ENCODE measurements at regions not wholly inside any gene's neighbourhood (a gene's known extent, or its start where the extent isn't known, plus 50 kb on each side); places are given as distances from the start of the nearest gene placed in this dataset.
A peak's percentile ranks its signal among the peaks of the same experiment; 100 is the strongest.
"Not testable (repeated sequence)": the region's sequence is repeated elsewhere in the genome, so short reads cannot be mapped to it uniquely, and the experiment has no call there.

DNA sequence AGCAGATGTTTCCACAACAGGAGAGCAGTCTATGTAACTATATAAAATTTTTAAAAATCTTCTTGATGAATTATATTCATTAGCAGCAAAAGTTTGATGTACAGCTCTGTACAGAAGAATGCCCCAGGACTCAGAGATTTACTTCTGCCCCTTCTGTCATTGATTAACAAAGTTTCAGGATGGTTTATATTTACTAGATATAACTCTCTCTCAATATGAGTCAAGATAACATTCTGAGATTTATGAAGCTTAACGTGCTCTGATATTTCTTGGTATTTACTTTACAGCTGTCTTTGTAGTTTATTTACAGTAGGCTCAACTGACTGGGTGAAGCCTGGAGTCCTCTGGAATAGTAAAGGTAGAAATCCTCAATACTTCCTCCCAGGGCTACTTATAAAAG lies 93.6 kb upstream of the HNMT start:
- DNase-seq (ENCODE audit: extremely low read depth in 1 of 11, low read depth in 9 of 11, low spot score in 4 of 11), result no peak

DNA sequence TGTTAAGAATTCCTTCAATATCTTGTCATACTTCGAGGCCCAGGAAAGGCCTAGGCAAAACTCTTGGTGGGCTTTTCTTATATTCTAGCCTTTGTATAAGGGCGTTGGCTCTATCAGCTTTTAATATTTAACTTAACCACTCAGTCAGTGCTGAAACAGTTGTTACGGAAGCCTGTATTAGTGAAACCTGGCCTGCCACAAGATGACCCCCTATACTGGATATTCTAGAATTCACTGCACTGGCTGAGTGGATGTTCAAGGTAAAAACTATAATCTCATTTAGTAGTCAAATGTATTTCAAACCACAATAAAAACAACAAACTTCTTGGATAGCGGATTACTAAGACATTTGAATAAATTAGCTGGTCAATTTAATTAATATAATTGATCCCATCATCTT lies 91.7 kb upstream of the HNMT start:
- DNase-seq (ENCODE audit: extremely low read depth in 1 of 11, low read depth in 9 of 11, low spot score in 4 of 11), result no peak

DNA sequence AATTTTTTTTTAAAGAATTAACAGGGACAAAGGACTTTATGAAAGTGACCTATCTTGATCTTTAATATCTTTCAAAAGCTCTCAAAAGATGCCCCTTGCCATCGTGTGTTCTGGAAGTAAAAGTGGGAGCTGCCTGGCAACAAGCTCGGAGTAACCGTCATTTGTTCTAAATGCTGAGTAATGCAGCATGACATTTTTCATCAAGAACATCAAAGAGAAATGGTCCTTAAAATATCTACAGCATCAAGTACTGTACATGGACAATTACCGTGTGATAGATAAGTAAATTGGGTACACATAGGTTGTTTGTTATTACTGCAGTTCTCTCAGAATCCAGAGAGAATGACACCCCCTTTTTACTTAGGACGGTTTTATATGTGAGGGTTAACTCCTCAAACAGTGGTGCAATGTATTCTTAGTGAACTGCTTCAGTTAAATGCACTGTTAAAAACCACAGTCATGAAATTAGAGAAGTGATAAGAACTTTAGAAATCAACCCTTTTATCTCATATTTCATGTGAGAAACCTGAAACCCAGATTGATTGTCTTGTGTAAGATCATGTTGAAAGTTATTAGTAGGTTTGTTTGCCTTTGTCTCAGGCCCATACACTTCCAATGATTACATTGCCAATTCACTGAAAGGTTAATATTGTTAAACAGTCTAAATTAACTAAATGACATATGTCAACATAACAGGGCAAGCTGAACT lies 90.6 kb upstream of the HNMT start:
- DNase-seq (ENCODE audit: extremely low read depth in 1 of 11, low read depth in 9 of 11, low spot score in 4 of 11), result no peak

DNA sequence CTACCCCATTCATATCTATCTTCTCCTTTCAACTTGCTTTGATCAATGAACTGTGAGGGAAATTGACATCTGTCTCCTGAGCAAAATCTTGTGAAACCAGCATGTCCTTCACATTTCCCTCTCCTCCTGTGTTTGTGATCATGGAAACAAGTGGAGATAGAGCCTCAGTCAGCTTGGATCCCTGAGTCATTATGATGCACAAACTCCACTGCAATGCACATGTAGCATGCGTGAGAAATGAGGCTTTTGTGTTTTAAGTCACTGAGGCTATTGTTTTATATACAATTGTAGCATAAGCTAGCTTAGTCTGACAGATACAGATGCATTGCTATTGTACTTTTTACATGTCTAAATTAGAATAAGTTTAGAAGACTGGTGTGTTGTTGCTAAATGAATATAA lies 85.2 kb upstream of the HNMT start:
- no peak for DNase-seq (ENCODE audit: extremely low read depth in 1 of 11, low read depth in 9 of 11, low spot score in 4 of 11)

DNA sequence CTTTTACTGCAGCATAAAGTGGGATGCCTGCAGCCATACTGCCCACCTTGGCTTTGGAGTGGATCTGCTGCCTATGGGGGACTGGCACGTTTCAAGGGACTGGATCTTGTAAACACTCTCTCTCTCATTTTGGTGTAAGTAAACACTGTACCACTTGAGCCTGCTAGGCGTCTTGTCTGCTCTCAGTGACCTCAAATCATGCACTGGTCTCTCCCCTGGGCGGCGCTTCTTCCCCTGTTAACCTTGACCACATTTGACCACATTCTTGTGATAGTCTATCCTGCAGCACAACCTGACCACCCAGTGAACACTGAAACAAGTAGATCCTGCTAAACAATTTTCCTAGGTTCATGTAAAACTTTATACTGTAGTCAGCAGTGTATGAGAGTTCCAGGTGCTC lies 82.6 kb upstream of the HNMT start:
- no peak for DNase-seq (ENCODE audit: extremely low read depth in 1 of 11, low read depth in 9 of 11, low spot score in 4 of 11)

DNA sequence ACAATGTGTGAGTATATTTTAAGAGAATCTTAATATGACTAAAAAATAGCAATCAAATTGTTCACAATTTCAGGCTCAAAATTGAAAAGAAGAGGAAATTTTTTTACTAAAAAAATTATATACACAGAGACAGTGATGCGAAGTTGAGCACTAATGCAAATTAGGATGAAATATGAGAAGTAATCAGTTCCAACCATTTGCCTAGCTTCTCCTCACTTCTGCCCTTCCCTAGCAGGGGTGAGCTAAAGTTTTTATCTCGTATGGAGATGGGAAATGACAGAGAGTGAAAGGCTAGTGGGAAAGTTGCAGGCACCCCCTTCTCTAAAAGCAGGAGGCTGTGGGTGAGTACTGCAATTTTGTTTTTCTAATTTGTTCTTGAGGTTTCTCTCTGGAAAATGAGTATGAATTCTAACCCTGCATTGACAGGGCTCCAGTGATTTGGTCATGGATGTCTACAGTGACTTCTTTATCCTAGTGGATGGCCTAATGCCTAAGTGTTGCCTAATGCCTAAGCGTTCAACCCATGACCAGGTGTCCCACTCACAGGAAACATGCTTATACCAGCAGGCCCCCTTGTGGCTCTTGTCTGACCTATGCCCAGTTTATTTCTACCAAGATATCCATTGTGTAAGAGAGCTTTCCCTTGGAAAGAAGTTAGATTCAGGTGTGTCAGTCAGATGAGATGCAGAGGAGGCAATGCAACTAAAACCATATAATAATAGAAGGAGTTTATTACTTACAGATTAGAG lies 78.0 kb upstream of the HNMT start:
- no peak for DNase-seq (ENCODE audit: extremely low read depth in 1 of 11, low read depth in 9 of 11, low spot score in 4 of 11)

DNA sequence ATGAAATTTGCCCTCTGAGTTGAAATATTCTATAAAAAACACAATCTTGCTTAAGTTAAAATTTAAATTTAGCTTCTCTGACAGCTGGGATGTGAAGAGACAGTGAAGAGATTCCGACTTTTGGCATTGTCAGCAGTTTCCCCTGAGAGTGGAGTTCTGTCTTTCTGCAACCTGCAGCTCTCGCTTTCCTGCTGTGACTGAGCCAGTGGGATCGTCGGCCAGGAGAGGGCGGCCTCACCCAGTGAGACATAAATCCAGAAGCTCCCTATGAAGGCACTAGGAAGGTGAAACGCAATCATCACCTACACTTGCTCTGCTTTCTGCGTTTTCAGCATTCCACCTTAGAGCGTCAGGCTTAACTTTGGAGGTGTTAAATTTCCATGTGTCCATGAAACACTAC lies 75.4 kb upstream of the HNMT start:
- DNase-seq (ENCODE audit: extremely low read depth in 1 of 11, low read depth in 9 of 11, low spot score in 4 of 11), result peak in 1 of 11 donors; percentile 3

DNA sequence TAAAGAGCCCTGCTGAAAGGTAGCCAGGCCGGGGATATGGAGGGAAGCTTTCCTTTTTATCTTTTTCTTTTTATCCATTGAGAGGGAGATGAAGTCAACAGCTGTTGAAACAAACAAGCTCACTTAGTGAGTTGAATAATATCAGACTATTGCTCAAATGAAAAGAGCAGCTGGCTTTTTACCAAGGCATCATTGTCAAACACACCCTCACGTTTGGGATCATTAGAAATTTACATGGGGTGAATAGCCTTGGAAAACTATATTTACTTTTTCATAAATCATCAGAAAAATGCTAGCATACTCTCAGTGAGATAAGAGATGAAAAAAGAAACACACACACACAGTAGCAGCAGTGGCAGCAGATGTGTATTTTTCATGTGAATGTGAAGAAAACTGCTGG lies 71.5 kb upstream of the HNMT start:
- no peak for DNase-seq (ENCODE audit: extremely low read depth in 1 of 11, low read depth in 9 of 11, low spot score in 4 of 11)

DNA sequence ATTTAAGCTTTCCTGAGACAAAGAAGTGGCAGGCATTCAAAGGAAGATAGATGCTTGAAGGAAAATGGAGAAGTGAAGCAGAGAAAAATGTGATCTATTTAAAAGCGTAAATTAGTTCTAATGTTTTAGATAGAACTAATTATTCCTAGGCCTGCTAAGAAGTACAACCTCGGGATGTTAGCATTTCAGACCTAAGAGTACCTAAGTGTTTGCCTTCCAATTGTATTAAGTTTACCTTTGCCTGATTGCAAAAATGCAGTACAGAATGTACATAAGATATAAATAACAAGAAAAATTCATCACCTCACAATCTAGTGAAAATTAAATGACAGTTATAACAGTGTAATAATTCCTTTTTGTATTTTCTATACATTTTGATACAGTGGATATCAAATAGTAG lies 71.1 kb upstream of the HNMT start:
- no peak for DNase-seq (ENCODE audit: extremely low read depth in 1 of 11, low read depth in 9 of 11, low spot score in 4 of 11)

DNA sequence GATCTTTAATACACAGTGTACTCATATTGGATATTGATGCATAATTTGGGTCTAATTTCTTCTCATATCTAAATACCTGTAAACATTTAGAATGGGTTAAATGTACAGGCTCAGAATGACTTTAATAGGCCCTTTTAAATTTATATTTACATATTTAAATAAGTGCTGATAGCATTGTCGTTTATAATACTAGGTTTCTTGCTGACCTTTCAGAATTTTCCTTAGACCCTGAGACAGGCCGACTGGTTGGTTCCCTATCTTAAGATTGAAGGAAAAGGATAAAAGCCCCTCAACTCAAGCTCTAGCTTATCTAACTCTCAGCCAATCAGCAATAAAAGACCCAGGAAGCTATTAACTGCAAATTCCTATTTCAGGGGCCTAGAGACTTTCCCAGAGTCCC lies 67.8 kb upstream of the HNMT start:
- DNase-seq (ENCODE audit: extremely low read depth in 1 of 11, low read depth in 9 of 11, low spot score in 4 of 11), result no peak

DNA sequence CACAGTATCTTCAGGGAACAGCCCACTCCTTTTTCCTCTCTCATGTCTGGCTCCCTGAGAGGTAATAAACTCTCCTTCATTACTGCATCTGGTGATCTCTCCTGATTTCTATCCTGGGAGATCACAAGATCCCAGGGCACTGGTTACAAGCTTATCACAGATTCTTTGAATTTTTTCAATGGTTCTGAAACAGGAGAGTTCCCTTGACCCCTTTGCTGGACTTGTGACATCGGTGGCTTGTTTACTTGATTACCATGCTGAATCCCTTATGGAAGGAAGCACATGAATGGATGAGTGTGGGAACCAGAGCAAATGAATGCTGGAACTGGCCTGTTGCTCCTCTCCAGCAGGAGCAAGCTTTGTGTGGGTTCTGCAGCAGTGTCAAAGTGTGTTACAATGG lies 67.2 kb upstream of the HNMT start:
- DNase-seq (ENCODE audit: extremely low read depth in 1 of 11, low read depth in 9 of 11, low spot score in 4 of 11), result no peak

DNA sequence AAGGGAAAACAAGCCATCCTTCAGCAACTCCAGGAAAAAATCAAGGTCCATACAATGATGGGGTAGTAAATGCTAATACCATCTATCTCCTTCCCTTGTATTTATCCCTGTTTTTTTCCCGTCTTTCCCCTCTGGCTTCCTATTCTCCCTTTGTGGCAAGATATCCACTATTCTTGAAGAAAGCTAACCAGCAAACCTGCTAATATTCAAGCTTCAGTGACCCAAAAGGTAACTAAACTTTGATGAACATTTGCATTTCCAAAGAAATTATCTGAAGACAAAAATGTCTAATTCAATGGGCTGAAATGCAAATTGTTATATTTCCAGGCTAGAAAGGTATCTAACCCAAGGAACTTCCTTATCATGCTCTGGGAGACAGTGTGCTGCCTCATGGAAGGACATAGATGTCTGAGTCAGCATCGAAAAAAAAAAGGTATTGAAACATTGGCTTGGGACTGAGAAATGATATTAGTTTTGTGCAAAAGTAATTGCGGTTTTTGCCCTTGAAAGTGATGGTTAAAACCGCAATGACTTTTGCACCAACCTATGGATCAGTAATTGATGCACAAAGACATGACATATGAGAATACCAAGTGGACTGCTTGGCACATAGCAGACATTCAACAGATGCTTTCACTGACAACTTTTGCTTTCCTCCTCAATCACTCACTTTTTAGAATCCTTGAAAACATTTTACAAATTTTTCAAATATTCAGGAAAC lies 63.7 kb upstream of the HNMT start:
- DNase-seq (ENCODE audit: extremely low read depth in 1 of 11, low read depth in 9 of 11, low spot score in 4 of 11), result no peak

DNA sequence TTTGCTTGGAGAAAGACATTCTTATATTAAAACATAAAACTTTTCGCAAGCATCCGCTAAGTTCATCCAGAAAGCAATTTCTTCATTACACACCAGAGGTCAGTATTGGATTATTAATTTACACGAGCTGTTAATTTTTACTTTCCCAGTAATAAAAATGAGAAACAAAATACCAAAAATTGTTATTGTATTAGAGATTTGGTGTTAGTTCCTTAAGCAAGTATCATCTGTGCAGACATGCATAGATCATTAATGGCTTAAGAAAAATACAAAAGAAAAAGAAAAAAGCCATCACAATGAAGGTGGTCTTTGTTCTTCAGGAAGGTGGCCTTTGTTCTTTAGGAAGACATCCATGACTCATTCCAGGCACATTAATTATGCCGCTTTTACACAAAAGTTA lies 53.6 kb upstream of the HNMT start:
- DNase-seq (ENCODE audit: extremely low read depth in 1 of 11, low read depth in 9 of 11, low spot score in 4 of 11), result peak in 1 of 11 donors; percentile 14

DNA sequence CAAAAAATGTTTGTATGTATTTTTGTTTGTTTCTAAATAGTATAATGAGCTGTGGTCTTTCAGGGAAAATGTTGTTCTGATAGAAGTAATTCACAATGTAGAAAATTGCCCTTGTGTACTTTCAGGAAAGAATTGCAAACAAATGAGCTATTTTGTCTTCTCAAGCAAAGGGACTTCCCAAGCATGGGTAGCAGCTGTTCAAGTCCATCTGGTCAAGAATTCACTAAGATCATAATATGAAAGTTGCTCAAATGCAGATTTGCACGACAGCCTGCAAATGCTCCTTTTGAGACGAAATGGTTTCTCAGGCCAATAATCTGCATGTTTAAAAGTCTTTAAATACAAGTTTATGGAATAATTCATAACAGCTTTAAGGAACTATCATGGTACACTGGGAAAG lies 51.9 kb upstream of the HNMT start:
- DNase-seq (ENCODE audit: extremely low read depth in 1 of 11, low read depth in 9 of 11, low spot score in 4 of 11), result no peak

DNA sequence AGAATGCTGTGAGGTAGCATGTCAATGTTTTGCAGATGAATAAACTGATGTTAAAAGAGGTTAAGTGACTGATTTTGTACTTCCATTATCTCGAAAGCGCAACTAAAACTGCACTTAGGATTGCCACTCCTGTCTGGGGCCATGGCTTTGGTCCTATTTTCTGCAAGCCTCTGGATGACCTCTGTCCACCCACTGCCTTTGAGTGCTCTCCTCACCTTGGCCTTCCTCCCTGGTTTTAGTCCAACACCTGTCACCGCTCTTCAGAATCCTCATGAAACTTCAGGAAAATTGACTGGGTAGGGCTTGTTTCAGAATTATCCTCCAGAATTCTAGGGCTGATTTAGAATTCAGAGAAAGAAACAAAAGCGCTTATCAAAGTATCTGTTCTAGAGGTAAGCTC lies 51.1 kb upstream of the HNMT start:
- no peak for DNase-seq (ENCODE audit: extremely low read depth in 1 of 11, low read depth in 9 of 11, low spot score in 4 of 11)

DNA sequence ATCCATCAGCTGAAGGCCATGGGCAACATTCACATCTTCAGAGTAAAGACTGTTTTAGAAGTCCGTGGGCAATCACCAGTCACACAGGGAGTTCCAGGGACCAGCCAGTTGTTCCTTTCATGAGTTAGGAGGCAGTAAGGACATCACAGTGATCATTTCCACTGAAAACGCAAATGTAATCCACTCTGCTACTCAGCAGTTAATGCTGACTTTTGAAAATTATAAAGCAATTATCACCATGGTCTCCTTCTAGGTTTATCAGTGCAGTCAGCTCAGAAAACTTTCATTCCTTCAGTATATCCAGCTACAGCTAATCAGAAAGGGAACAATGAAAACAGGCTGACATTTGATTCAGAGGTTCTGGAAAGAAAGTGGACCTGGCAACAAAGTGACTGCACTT lies 50.6 kb upstream of the HNMT start:
- DNase-seq (ENCODE audit: extremely low read depth in 1 of 11, low read depth in 9 of 11, low spot score in 4 of 11), result not testable (repeated sequence)

All from renal cortex interstitium (tissue), 11 donors.